Endothelial cell of umbilical vein (primary cell): ENCODE measurements at regions not wholly inside any gene's neighbourhood (a gene's known extent, or its start where the extent isn't known, plus 50 kb on each side); places are given as distances from the start of the nearest gene placed in this dataset.

Source experiments
- EZH2 ChIP-seq: IDR thresholded peaks from 2 replicates; pipeline ENCODE4 v1.6.1; 2012; ENCODE audit warnings: borderline replicate concordance, low read depth, mild to moderate bottlenecking, moderate library complexity, low read length, inconsistent platforms; ENCODE audit not compliant: severe bottlenecking
- FOS ChIP-seq: IDR thresholded peaks from 2 replicates; pipeline ENCODE4 v1.6.1; 2011; ENCODE audit warnings: mild to moderate bottlenecking, low read length, moderate library complexity, borderline replicate concordance; ENCODE audit not compliant: insufficient read depth
- JUN ChIP-seq: IDR thresholded peaks from 2 replicates; pipeline ENCODE4 v1.6.1; 2011; ENCODE audit warnings: borderline replicate concordance, low read depth; ENCODE audit not compliant: insufficient read length, insufficient read depth
- MYC ChIP-seq: IDR thresholded peaks from one replicate; pipeline ENCODE4 v1.6.1; 2011; ENCODE audit warnings: mild to moderate bottlenecking, low read depth, low read length
- POLR2A ChIP-seq: IDR thresholded peaks from 2 replicates; pipeline ENCODE4 v1.6.1; 2012; ENCODE audit warnings: low read depth, mild to moderate bottlenecking, control low read depth, low read length
- POLR2AphosphoS5 ChIP-seq: IDR thresholded peaks from 2 replicates; pipeline ENCODE4 v1.6.1; 2012; ENCODE audit warnings: low read depth, mild to moderate bottlenecking, control low read depth, low read length, moderate library complexity; ENCODE audit not compliant: insufficient read depth
- TF ChIP-seq, protein P1 (sequence below), 2 donors: IDR thresholded peaks; 1 replicate in 1 of 2; 2 replicates in 1 of 2; pipeline ENCODE4 v1.5.1; 2011; ENCODE audit warnings: low read length in 2 of 2, mild to moderate bottlenecking in 2 of 2, moderate library complexity in 2 of 2, control low read depth in 1 of 2, inconsistent platforms in 1 of 2, low read depth in 1 of 2; ENCODE audit not compliant: insufficient read depth in 1 of 2; ENCODE audit errors: extremely low read depth in 1 of 2
- TF ChIP-seq, protein P2 (sequence below): IDR thresholded peaks from 2 replicates; pipeline ENCODE4 v1.6.1; 2011; ENCODE audit not compliant: insufficient read depth, insufficient read length

GRCh38 chr1:60274422-60275290 is 201.1 kb upstream of the C1orf87 start:
- TF ChIP-seq, protein P1, sequence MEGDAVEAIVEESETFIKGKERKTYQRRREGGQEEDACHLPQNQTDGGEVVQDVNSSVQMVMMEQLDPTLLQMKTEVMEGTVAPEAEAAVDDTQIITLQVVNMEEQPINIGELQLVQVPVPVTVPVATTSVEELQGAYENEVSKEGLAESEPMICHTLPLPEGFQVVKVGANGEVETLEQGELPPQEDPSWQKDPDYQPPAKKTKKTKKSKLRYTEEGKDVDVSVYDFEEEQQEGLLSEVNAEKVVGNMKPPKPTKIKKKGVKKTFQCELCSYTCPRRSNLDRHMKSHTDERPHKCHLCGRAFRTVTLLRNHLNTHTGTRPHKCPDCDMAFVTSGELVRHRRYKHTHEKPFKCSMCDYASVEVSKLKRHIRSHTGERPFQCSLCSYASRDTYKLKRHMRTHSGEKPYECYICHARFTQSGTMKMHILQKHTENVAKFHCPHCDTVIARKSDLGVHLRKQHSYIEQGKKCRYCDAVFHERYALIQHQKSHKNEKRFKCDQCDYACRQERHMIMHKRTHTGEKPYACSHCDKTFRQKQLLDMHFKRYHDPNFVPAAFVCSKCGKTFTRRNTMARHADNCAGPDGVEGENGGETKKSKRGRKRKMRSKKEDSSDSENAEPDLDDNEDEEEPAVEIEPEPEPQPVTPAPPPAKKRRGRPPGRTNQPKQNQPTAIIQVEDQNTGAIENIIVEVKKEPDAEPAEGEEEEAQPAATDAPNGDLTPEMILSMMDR (IDR thresholded peaks at IDR 0.05; ENCODE audit: extremely low read depth in 1 of 2, insufficient read depth in 1 of 2, low read depth in 1 of 2, low read length in 2 of 2): no peak
- TF ChIP-seq EZH2 (no peak), POLR2A (no peak), FOS (no peak), POLR2AphosphoS5 (no peak), JUN (no peak), MYC (no peak)
- TF ChIP-seq, protein P2, sequence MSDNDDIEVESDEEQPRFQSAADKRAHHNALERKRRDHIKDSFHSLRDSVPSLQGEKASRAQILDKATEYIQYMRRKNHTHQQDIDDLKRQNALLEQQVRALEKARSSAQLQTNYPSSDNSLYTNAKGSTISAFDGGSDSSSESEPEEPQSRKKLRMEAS: no peak
